Ammon's horn (tissue), 1 donor: ENCODE measurements at regions not wholly inside any gene's neighbourhood (a gene's known extent, or its start where the extent isn't known, plus 50 kb on each side); places are given as distances from the start of the nearest gene placed in this dataset.
"Not testable (repeated sequence)": the region's sequence is repeated elsewhere in the genome, so short reads cannot be mapped to it uniquely, and the experiment has no call there.

Experiments used
- DNase-seq: peaks from one replicate; pipeline ENCODE4 v3.0.0-alpha.2; 2016; ENCODE audit warnings: low spot score

DNA sequence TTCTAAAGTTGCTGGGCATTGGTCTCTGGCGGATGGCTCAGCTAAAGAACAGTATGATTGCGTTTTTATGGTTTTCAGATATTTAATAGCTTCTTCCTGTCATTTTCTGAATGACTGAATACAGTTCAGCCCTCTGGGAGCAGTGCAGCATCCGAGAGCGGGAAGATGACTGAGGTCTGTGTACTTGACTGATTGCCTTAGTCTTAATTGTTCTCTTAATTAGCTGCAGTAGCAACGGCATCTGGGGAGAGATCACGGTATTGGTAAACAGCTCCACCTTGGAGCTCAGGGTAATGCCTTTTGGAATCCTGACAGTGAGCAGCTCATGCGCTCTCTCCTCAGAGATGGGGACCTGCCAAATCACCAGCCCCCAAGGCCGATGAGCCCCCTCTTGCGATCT is 481.4 kb upstream of the SPRED2 start:
- DNase-seq = no peak

GRCh38 chr2:65901756-65902155 is 469.4 kb upstream of the SPRED2 start:
- peak; percentile 10 for DNase-seq

GRCh38 chr2:65896446-65896845 is 464.0 kb upstream of the SPRED2 start:
- no peak for DNase-seq

DNA sequence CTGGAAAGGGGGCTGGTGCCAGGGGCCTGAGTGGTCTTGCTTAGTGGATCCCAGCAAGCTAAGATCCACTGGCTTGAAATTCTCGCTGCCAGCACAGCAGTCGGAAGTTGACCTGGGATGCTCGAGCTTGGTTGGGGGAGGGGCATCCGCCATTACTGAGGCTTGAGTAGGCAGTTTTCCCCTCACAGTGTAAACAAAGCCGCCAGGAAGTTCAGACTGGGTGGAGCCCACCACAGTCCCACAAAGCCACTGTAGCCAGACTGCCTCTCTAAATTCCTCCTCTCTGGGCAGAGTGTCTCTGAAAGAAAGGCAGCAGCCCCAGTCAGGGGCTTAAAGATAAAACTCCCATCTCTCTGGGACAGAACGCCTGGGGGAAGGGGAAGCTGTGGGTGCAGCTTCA is 457.7 kb upstream of the SPRED2 start:
- not testable (repeated sequence) for DNase-seq

DNA sequence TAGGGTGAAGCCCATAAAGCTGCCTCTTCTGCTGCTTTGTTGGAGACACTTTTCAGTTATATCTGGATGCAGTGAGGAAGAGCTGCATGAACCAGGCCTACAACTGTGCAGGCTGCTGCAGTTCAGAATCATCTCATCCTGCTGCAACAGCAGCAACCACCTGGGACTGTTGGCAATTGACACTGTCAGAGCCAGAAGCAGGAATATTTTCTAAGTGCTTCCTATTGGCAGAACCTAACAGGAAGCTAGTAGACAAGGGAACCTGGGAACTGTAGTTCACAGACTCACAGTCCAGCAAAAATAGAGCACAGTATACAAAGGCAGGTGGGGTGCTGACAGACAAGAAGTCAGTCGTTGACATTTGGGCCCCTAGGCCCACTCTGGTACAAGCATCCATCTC is 452.9 kb upstream of the SPRED2 start:
- DNase-seq = no peak

DNA sequence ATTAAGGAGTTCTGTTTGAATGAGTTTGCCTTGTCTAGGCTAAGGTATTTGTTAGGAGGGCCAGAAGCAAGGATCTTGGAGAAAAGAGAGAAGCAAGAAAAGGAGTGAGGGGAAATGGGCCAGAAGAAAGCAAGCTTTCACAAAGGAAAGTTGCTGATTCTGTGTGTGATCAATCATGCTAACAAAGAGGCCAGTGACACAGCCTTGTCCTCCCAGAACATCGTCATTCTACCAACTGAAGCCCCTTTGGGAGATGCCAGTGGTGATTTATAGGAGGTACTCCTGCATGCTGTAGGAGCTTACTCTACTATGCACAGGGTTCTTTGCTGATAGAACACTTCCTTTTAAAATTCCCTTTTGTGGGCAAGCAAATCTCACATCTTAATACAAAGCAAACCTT is 449.2 kb upstream of the SPRED2 start:
- no peak for DNase-seq

DNA sequence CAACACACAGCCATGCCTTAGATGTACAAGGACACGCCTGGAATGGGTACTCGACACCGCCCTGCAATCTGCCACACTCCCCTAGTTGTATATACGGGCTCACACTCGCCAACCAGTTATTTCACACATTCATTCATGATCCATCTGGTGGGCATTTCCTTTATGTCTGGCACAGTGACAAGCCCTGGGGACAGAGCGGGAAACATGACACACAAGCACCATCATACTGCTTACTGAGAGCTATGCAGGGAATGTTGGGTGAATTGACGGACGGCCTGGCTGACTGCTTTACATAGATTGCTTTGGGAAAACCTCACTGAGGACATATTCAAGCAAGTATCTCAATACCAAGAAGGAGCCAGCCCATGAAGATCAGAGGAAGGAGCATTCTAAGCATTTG is 448.0 kb upstream of the SPRED2 start:
- DNase-seq = no peak

DNA sequence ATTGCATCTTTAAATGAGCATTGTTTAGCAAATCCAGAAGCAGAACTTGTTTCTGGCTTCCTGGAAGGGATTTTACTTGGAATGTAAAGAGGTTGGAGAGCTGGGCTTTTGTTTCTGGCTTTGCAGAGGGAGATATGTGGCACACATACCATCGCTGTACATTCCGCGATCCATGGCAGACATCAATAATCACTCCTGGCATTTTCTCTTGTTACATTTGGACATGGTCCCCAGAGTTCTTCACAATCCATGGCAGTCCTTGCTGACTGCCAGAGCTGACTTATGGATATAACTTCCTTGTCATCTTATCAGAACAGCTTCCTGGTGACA is 445.6 kb upstream of the SPRED2 start:
- no peak for DNase-seq

DNA sequence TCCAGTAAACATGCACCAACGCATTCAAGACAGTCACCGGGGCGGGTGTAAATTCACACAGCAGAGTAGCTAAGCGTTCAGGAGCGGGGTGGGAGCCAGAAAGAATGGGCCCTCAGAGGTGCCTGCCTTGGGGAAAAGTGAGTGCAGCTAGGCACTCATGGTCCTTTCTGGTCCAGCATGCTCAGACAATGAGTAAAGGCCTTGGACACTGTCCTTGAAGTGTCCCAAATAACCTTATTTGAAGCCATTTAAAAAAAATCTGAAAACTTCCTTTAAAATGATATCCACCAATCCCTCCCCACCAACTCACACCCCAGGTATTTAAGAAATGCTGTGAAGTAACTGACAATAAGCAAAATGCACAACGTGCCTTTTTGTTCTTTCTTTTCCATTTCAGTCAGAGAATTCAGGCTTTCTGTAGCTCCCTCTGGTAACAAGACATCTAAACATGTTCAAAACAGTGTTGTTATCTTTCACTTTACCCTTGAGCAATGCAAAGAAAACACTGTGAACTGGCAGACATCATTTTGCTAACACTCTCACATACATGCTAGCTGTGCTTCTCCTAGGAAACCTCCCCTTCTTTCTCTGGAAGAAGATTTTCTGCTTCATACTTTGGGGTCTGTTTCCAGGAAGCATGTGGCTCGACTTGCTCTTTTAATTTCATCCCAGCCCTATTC is 445.1 kb upstream of the SPRED2 start:
- no peak for DNase-seq

GRCh38 chr2:65876114-65876513 is 443.7 kb upstream of the SPRED2 start:
- no peak for DNase-seq

DNA sequence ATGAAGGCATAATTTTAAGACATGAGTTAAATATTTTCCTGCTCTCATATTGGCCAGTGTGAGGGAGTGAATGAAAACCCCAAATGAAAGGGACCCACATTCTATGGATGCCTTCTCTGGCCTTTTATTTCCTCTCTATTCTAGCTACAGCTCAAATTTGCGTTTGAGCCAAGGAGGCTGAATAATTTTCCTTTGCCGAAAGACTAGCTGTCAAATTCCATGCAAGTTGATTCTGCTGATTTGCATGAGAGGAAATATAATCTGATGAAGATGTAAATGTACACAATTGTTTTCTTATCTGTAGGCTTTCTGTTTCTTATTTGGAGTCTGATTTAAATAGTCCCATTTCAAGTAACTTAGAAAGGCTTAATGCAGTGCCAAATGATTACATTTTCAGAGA is 438.4 kb upstream of the SPRED2 start:
- DNase-seq = no peak

- DNase-seq = no peak
Observed at GRCh38 chr2:65869296-65869695, 436.9 kb upstream of the SPRED2 start.

GRCh38 chr2:65868177-65868576 is 435.8 kb upstream of the SPRED2 start:
- no peak for DNase-seq

DNA sequence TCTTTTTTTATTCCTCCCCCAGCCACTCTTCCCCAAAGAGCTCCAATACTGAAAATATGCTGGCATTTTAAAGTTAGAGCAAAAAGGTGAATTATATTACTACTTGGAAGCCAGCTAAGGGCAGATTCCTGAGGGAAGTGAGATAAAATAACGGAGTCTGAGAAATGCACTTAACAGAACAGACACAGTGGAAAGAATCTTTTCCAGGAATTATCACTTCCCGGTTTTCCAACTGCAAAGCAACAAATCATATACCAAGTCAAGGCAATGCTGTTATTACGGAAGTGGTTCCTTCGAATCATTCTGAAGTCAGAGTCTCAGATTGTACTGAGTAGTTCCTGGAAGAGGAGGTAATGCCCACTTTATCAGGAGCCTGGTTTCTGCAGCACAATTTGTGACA is 435.0 kb upstream of the SPRED2 start:
- no peak for DNase-seq

- no peak for DNase-seq
Observed at GRCh38 chr2:65866148-65866547, 433.7 kb upstream of the SPRED2 start.

DNA sequence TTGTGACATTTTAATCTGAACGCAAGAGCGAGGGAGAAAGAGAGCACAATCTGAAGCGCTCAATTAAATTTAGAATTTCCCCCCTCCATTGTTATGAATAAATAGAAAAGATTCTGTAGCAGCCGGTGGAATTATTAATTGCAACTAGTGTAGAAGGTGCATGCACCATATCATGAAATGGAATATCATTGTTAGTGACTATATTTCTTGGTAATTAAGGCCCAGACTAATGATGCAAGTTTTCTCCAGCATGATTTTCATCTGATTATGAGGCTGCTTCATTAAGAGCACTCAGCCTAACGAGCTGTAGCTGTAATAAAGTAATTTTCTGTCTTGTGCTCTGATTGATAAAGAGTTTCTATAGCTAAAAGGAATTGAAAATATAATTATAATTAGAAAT is 432.2 kb upstream of the SPRED2 start:
- DNase-seq = no peak

DNA sequence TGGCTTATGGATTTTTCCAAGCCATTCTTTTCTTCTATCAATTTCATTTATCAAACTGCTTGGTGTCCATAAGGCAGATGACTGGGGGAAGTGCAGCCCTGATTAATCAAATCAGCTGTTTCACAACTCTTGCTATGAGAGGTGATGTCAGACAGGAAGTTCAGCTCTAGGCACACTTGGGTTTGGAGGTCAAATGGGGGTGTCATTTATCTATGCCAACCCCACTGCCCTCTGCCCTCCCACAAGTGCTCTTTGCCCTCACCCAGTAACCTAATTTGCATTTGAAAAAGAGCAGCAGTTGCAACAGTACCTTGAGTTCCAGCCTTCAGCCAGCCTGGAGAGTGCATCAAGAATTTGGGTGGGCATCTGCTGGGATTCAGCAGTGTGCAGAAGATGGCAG is 431.3 kb upstream of the SPRED2 start:
- no peak for DNase-seq

DNA sequence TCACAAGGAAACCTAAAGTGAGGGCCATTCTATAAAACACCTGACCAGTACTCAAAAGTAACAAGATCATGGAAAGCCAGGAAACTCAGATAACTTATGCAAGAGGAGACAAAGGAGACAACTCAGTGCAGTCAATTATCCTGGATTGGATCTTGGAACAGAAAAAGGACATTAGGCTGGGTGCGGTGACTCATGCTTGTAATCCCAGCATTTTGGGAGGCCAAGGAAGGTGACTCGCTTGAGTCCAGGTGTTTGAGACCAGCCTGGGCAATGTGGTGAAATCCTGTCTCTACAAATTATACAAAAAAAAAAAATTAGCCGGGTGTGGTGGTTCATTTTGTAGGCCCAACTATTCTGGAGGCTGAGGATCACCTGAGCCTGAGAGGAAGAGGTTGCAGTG is 424.5 kb upstream of the SPRED2 start:
- DNase-seq = no peak

DNA sequence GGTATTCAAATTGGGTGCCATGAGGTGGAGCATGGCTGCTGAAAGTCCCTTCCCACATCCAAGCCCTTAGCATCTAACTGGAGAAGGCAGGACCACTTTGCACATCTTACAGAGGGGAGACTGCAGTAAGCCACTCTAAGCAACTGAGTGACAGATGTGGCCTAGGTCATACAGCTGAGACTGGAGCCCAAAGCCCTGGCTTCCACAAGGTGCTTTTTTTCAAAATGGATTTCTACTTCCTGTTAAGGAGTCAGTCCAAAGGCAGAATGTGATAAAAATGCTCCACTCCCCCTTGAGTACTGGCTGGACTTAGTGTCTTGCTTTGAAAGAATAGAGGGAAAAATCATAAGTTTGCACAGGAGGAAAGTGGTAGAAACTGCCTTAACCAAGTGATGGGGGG is 424.0 kb upstream of the SPRED2 start:
- no peak for DNase-seq

DNA sequence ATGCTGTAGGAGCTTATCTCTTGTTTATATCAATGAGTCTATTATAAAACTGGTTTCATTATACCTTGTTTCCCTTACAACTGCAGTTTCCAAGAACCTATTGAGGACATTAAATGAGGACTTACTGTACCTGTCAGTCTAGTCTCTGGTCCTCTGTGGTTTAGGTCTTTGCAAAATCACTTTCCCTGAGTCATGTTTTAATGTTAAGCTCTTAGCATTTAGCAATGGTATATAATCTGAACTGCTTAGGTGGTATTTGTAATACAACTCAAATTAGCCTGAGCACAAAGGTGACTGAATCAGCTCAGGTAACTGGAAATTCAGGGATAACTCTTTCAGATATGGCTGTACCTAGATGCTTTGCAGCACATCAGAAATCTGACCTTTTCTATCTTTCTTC is 418.3 kb upstream of the SPRED2 start:
- no peak for DNase-seq

GRCh38 chr2:65846989-65847678 is 414.7 kb upstream of the SPRED2 start:
- DNase-seq = no peak

DNA sequence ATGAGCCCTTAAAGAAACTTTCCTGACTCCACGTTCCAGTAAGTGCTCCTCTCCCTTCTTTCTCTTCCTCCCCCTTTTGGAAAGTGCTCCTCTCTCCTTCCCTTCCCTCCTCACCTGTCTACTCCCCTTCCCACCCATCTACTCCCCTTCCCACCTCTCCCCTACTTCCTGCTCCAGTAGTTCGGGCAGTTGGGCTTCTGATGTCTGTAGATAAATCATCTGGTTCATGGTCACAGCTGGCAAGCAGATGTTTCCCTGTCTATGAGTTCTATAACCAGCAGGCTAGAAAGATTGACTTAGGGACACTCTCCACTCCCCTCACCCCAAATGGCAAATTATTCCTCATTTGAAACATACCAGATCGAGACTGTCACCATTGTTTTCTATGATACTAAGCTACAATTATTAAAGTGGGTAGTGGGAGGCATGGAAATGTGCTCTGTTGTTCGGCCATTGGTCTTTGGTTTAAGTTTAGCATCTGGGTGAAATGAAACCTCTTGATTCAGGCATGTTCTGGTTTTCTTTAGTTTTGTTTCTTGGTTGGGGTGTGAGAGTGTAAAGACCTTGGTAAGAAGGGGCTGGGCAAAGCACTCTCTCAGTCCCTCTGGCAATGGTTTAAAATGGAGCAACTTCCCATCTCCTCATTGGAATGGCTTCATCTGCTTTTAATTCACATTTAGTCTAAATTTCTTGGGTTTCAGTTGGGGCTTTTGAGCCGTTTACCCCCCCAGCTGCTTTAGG is 413.2 kb upstream of the SPRED2 start:
- DNase-seq = no peak

- no peak for DNase-seq
Observed at GRCh38 chr2:65842104-65842503, 409.7 kb upstream of the SPRED2 start.
